Type B pancreatic cell (in vitro differentiated cells): ENCODE measurements at regions not wholly inside any gene's neighbourhood (a gene's known extent, or its start where the extent isn't known, plus 50 kb on each side); places are given as distances from the start of the nearest gene placed in this dataset.

Experiments used
- DNase-seq: peaks from one replicate; pipeline ENCODE4 v3.0.0; 2021; ENCODE audit warnings: mixed read lengths; ENCODE audit not compliant: unreplicated experiment; ENCODE audit errors: extremely low spot score
- H3K27ac Mint-ChIP-seq: 2 replicates; pipeline ENCODE4 v1.8.0; 2021; ENCODE audit warnings: mild to moderate bottlenecking, mixed read lengths
- H3K27me3 Mint-ChIP-seq: 2 replicates; pipeline ENCODE4 v1.8.0; 2021; ENCODE audit warnings: mixed read lengths
- H3K36me3 Mint-ChIP-seq: 2 replicates; pipeline ENCODE4 v1.8.0; 2021; ENCODE audit warnings: mixed read lengths
- H3K4me1 Mint-ChIP-seq: one replicate; pipeline ENCODE4 v1.8.0; 2021; ENCODE audit warnings: mixed read lengths; ENCODE audit not compliant: unreplicated experiment
- H3K4me3 Mint-ChIP-seq: 2 replicates; pipeline ENCODE4 v1.8.0; 2021; ENCODE audit warnings: mild to moderate bottlenecking, mixed read lengths
- H3K9me3 Mint-ChIP-seq: 2 replicates; pipeline ENCODE4 v1.8.0; 2021; ENCODE audit warnings: mixed read lengths
- TF ChIP-seq, protein P1 (sequence below): fragments of 200-600 bp; sonication (generic); conservative IDR thresholded peaks from 2 replicates; pipeline ENCODE4 v1.5.0; 2021; ENCODE audit warnings: antibody characterized with exemption, mild to moderate bottlenecking

DNA sequence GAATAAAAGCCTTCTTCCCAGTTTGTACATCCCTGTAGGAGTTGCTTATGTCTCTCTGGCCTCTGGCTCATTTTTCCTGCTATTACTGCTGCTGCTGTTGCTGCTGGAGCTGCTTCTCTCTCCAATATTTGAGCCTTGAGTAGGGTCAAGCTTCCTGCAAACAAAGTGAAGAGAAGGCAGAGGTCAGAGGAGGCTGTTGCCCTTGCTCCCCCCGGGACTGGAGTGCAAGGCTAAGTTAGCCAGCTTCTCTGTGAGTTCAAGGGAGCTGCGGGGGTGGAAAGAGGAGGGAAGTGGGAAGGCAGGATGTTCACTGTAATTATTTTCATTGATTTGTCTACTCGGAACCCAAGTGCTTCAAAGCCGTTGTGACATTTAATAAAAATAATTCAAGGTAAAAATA, 77.0 kb upstream of the TMEM132E start:
- TF ChIP-seq, protein P1, sequence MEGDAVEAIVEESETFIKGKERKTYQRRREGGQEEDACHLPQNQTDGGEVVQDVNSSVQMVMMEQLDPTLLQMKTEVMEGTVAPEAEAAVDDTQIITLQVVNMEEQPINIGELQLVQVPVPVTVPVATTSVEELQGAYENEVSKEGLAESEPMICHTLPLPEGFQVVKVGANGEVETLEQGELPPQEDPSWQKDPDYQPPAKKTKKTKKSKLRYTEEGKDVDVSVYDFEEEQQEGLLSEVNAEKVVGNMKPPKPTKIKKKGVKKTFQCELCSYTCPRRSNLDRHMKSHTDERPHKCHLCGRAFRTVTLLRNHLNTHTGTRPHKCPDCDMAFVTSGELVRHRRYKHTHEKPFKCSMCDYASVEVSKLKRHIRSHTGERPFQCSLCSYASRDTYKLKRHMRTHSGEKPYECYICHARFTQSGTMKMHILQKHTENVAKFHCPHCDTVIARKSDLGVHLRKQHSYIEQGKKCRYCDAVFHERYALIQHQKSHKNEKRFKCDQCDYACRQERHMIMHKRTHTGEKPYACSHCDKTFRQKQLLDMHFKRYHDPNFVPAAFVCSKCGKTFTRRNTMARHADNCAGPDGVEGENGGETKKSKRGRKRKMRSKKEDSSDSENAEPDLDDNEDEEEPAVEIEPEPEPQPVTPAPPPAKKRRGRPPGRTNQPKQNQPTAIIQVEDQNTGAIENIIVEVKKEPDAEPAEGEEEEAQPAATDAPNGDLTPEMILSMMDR = no peak
- Mint-ChIP-seq H3K27me3 (peaks cover 57% of the 10 kb centered on the region), H3K4me3 (no peak overlapping the region), H3K9me3 (no peaks in the 10 kb centered on the region), H3K4me1 (no peaks in the 10 kb centered on the region), H3K36me3 (no peaks in the 10 kb centered on the region), H3K27ac (no peak overlapping the region)
- DNase-seq = no peak

DNA sequence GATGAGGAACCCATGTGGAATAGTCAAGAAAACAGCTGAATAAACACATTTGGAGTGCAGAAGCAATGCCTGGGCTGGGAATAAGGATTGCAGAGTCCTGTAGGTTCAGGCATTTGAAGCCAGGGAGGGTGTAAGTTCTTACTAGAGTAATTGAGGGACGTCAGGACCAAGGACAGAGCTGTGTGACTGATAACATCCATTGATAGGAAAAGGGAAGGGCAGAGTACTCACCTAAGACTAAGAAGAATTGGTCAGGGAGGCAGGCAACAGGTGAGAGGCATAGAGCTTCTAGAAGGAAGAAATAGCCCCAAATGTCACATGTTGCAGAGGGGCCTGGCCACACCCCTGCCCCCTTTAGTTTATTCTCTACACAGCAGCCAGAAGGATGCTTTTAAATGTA, 79.8 kb upstream of the TMEM132E start:
- Mint-ChIP-seq H3K4me1 (no peaks in the 10 kb centered on the region), H3K36me3 (no peaks in the 10 kb centered on the region), H3K27me3 (peaks cover 43% of the 10 kb centered on the region), H3K9me3 (no peaks in the 10 kb centered on the region), H3K27ac (no peak overlapping the region), H3K4me3 (no peak overlapping the region)
- TF ChIP-seq, protein P1 = no peak
- DNase-seq = no peak

DNA sequence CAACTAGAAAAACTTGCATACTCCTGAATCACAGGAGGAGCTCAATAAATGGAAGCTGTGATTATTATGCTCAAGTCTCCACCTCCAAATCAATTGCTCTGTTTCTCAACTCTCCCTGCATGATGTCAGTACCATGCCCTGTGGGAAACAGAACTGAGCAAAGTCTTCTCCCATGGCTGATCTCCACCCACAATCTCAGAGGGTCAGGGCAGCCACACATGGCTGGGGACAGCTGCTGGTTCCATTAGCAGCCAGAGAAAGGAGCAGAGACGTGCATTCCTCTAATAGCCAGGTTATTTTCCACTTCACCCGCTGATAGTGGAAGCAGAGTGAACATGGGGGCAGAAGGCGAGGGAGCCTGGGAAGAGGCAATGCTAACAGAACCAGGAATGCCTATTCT, 85.5 kb upstream of the TMEM132E start:
- H3K4me1 Mint-ChIP-seq = no peaks in the 10 kb centered on the region
- H3K4me3 Mint-ChIP-seq = no peak overlapping the region
- no peaks in the 10 kb centered on the region for H3K36me3 Mint-ChIP-seq
- no peak for DNase-seq
- no peak overlapping the region for H3K27ac Mint-ChIP-seq
- H3K9me3 Mint-ChIP-seq = no peaks in the 10 kb centered on the region
- H3K27me3 Mint-ChIP-seq = peaks cover 59% of the 10 kb centered on the region
- TF ChIP-seq, protein P1 = no peak

DNA sequence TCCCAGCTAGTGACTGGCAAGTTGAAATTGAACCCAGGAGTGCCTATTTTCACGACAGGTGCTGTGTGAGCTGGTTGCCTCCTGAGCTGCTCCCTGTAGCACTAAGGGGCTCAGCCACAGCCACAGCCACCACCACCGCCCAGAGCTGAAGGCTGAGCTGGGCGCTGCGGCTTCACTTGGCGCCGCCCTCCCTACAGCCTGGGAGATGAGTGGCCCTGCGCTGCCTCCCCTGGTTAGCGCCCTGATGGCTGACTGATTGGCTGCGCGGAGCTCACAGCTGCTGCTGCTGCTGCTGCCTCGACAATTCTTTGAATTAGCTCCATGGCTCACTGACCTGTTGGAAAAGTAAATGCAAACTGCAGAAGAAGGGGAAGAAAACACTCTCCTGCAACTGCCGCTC, 91.8 kb upstream of the TMEM132E start:
- H3K27me3 Mint-ChIP-seq = peaks cover 66% of the 10 kb centered on the region
- no peaks in the 10 kb centered on the region for H3K36me3 Mint-ChIP-seq
- H3K4me3 Mint-ChIP-seq = no peak overlapping the region
- no peak for DNase-seq
- H3K27ac Mint-ChIP-seq = no peak overlapping the region
- TF ChIP-seq, protein P1 = no peak
- no peaks in the 10 kb centered on the region for H3K4me1 Mint-ChIP-seq
- H3K9me3 Mint-ChIP-seq = no peaks in the 10 kb centered on the region

DNA sequence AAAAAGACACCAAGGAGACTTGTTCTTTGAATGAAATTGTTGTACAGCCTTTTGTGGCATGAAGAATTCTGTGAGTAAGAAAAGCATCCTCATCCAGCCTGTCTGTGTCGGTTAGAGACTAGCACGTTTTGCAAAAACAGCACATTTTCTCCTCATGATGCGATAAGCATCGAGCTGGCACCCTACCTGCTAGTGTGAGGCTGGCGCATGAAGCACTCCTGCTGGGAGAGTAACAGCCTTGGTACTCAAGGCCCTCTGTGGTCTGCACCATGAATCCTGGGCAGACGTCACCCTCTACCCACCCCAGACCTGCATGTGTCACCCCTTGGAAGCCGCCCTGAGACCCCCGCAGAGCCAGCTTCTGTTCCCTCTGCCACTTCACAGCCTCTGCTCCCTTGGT, 92.6 kb upstream of the TMEM132E start:
- TF ChIP-seq, protein P1 = no peak
- no peaks in the 10 kb centered on the region for H3K36me3 Mint-ChIP-seq
- H3K9me3 Mint-ChIP-seq = no peaks in the 10 kb centered on the region
- DNase-seq = no peak
- H3K4me1 Mint-ChIP-seq = no peaks in the 10 kb centered on the region
- peaks cover 65% of the 10 kb centered on the region for H3K27me3 Mint-ChIP-seq
- H3K27ac Mint-ChIP-seq = no peak overlapping the region
- no peak overlapping the region for H3K4me3 Mint-ChIP-seq

GRCh38 chr17:34485999-34486398, 93.4 kb upstream of the TMEM132E start:
- peaks cover 63% of the 10 kb centered on the region for H3K27me3 Mint-ChIP-seq
- H3K36me3 Mint-ChIP-seq = no peaks in the 10 kb centered on the region
- H3K4me1 Mint-ChIP-seq = no peaks in the 10 kb centered on the region
- no peaks in the 10 kb centered on the region for H3K9me3 Mint-ChIP-seq
- H3K27ac Mint-ChIP-seq = no peak overlapping the region
- DNase-seq = no peak
- no peak overlapping the region for H3K4me3 Mint-ChIP-seq
- TF ChIP-seq, protein P1 = no peak
